Liver (tissue), 8 donors: ENCODE measurements at regions not wholly inside any gene's neighbourhood (a gene's known extent, or its start where the extent isn't known, plus 50 kb on each side); places are given as distances from the start of the nearest gene placed in this dataset.

Experiments used
- DNase-seq: peaks from one replicate; pipeline ENCODE4 v3.0.0-alpha.2; 2017; ENCODE audit warnings: low spot score
- H3K27ac ChIP-seq, 2 donors: one replicate each; pipeline ENCODE4 v1.7.0; 2013; ENCODE audit warnings: inconsistent platforms in 2 of 2, low read length in 2 of 2, control low read depth in 1 of 2, low read depth in 1 of 2, mild to moderate bottlenecking in 1 of 2
- H3K27me3 ChIP-seq, 4 donors: one replicate each; pipeline versions ENCODE4 v1.6.1 to v1.7.0; 2013; ENCODE audit warnings: low read length in 3 of 4, inconsistent platforms in 1 of 4, mild to moderate bottlenecking in 1 of 4, moderate library complexity in 1 of 4; ENCODE audit not compliant: control insufficient read depth in 4 of 4, insufficient read depth in 4 of 4
- H3K36me3 ChIP-seq, 4 donors: one replicate each; pipeline versions ENCODE4 v1.6.1 to v1.7.0; 2013; ENCODE audit warnings: low read length in 3 of 4, mild to moderate bottlenecking in 3 of 4, low read depth in 1 of 4, moderate library complexity in 1 of 4; ENCODE audit not compliant: control insufficient read depth in 4 of 4, insufficient read depth in 3 of 4
- H3K4me1 ChIP-seq, 4 donors: one replicate each; pipeline versions ENCODE4 v1.6.1 to v1.7.0; 2013; ENCODE audit warnings: low read length in 3 of 4, mild to moderate bottlenecking in 3 of 4, moderate library complexity in 1 of 4; ENCODE audit not compliant: control insufficient read depth in 4 of 4, insufficient read depth in 4 of 4
- H3K4me3 ChIP-seq, 3 donors: one replicate each; pipeline versions ENCODE4 v1.6.1 to v1.7.0; 2013; ENCODE audit warnings: low read length in 3 of 3, control low read depth in 1 of 3, low read depth in 1 of 3, mild to moderate bottlenecking in 1 of 3
- H3K9ac ChIP-seq, 2 donors: one replicate each; pipeline ENCODE4 v1.7.0; 2013; ENCODE audit warnings: low read length in 2 of 2, mild to moderate bottlenecking in 2 of 2, moderate library complexity in 2 of 2, control low read depth in 1 of 2, low read depth in 1 of 2
- H3K9me3 ChIP-seq, 4 donors: one replicate each; pipeline versions ENCODE4 v1.6.1 to v1.7.0; 2013; ENCODE audit warnings: low read length in 3 of 4; ENCODE audit not compliant: control insufficient read depth in 4 of 4
- EGR1 ChIP-seq, 2 donors: IDR thresholded peaks; 2 replicates each; pipeline ENCODE4 v1.6.1; 2016 to 2018; ENCODE audit warnings: antibody characterized with exemption in 2 of 2, low read depth in 2 of 2
- FOXA1 ChIP-seq: IDR thresholded peaks from 2 replicates; pipeline ENCODE4 v1.6.1; 2016; ENCODE audit warnings: antibody characterized with exemption
- FOXA2 ChIP-seq: IDR thresholded peaks from 2 replicates; pipeline ENCODE4 v1.6.1; 2016; ENCODE audit warnings: antibody characterized with exemption
- GABPA ChIP-seq, 2 donors: IDR thresholded peaks in 1 of 2; conservative IDR thresholded peaks in 1 of 2; 2 replicates each; pipeline ENCODE4 v1.6.1; 2016; ENCODE audit warnings: antibody characterized with exemption in 2 of 2, mild to moderate bottlenecking in 1 of 2, moderate library complexity in 1 of 2
- HNF4A ChIP-seq, 2 donors: conservative IDR thresholded peaks; 2 replicates each; pipeline ENCODE4 v1.6.1; 2016; ENCODE audit warnings: antibody characterized with exemption in 2 of 2, mild to moderate bottlenecking in 2 of 2
- HNF4G ChIP-seq: IDR thresholded peaks from 2 replicates; pipeline ENCODE4 v1.6.1; 2016; ENCODE audit warnings: antibody characterized with exemption
- JUND ChIP-seq, 2 donors: IDR thresholded peaks; 2 replicates each; pipeline ENCODE4 v1.6.1; 2016; ENCODE audit warnings: antibody characterized with exemption in 2 of 2
- NR2F2 ChIP-seq: IDR thresholded peaks from 2 replicates; pipeline ENCODE4 v1.6.1; 2016; ENCODE audit warnings: antibody characterized with exemption
- RAD21 ChIP-seq, 2 donors: IDR thresholded peaks; 2 replicates each; pipeline ENCODE4 v1.6.1; 2016; ENCODE audit warnings: antibody characterized with exemption in 2 of 2, mild to moderate bottlenecking in 2 of 2
- RXRA ChIP-seq, 2 donors: IDR thresholded peaks; 2 replicates each; pipeline ENCODE4 v1.6.1; 2017 to 2018; ENCODE audit warnings: antibody characterized with exemption in 2 of 2, mild to moderate bottlenecking in 1 of 2
- SP1 ChIP-seq: IDR thresholded peaks from 2 replicates; pipeline ENCODE4 v1.6.1; 2018; ENCODE audit warnings: antibody characterized with exemption, mild to moderate bottlenecking
- TAF1 ChIP-seq: conservative IDR thresholded peaks from 2 replicates; pipeline ENCODE4 v1.6.1; 2016; ENCODE audit warnings: antibody characterized with exemption, mild to moderate bottlenecking
- YY1 ChIP-seq: IDR thresholded peaks from 2 replicates; pipeline ENCODE4 v1.6.1; 2016; ENCODE audit warnings: antibody characterized with exemption, mild to moderate bottlenecking
- WGBS: extraction: QIAGEN DNeasy Blood & Tissue Kit; methylation state at CpG from one replicate; pipeline ENCODE4 v1.1.7; 2013; 5-methylcytosine and 5-hydroxymethylcytosine counted together
- TF ChIP-seq, protein P1 (sequence below): IDR thresholded peaks from 2 replicates; pipeline ENCODE4 v1.6.1; 2016; ENCODE audit warnings: antibody characterized with exemption
- TF ChIP-seq, protein P2 (sequence below): IDR thresholded peaks from 2 replicates; pipeline ENCODE4 v1.6.1; 2016; ENCODE audit warnings: antibody characterized with exemption, mild to moderate bottlenecking
- TF ChIP-seq, protein P3 (sequence below): IDR thresholded peaks from 2 replicates; pipeline ENCODE4 v1.6.1; 2016; ENCODE audit warnings: antibody characterized with exemption
- TF ChIP-seq, protein P4 (sequence below): fragments of 150-350 bp; IDR thresholded peaks from 2 replicates; pipeline ENCODE4 v1.5.1; 2017; ENCODE audit warnings: improper control_type of control experiment, low read depth, low read length; ENCODE audit not compliant: missing input control
- TF ChIP-seq, protein P5 (sequence below): IDR thresholded peaks from 2 replicates; pipeline ENCODE4 v1.6.1; 2016; ENCODE audit warnings: antibody characterized with exemption
- donor health status: healthy.
- donor health status: healthy.
- donor health status: healthy.
- donor health status: healthy.
- donor health status: healthy.

DNA sequence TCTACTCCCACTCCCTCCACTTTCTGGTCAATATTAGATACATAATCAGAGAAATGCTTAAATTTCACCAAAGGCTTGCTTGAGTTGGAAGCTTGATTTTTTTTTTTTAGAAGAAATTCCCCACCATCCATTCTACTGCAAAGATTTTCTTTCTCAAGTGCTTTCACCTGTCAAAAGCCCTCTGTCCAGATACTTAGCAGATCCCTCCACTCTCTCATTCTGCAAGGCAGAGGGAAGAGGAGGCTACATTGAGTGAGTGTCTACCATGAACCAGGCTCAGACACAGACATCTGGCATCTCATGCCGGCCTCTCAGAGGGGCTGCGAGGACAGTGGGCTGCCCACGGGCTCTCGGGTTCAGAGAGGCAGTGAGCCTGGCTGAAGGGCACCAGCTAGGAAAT lies 127.6 kb upstream of the GSC start:
- 74% methylated on average over 4 of the region's 4 CpGs for WGBS
- DNase-seq: no peak
- peaks cover 0 to 6% (median 2%) of the 10 kb centered on the region in 4 donors for H3K9me3 ChIP-seq
- no peaks in the 10 kb centered on the region for H3K27me3 ChIP-seq
- no peak for TF ChIP-seq HNF4G
- no peak for TF ChIP-seq GABPA (IDR thresholded peaks at IDR 0.05 in 1 of 2, conservative IDR thresholded peaks at IDR 0.05 in 1 of 2)
- TF ChIP-seq, protein P1, sequence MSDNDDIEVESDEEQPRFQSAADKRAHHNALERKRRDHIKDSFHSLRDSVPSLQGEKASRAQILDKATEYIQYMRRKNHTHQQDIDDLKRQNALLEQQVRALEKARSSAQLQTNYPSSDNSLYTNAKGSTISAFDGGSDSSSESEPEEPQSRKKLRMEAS: no peak
- TF ChIP-seq HNF4A (conservative IDR thresholded peaks at IDR 0.05): no peak
- no peak for TF ChIP-seq EGR1 (IDR thresholded peaks at IDR 0.05; ENCODE audit: low read depth in 2 of 2)
- TF ChIP-seq FOXA2: no peak
- TF ChIP-seq NR2F2: no peak
- no peak for TF ChIP-seq FOXA1
- TF ChIP-seq TAF1: no peak
- TF ChIP-seq JUND (IDR thresholded peaks at IDR 0.05): no peak
- TF ChIP-seq, protein P2, sequence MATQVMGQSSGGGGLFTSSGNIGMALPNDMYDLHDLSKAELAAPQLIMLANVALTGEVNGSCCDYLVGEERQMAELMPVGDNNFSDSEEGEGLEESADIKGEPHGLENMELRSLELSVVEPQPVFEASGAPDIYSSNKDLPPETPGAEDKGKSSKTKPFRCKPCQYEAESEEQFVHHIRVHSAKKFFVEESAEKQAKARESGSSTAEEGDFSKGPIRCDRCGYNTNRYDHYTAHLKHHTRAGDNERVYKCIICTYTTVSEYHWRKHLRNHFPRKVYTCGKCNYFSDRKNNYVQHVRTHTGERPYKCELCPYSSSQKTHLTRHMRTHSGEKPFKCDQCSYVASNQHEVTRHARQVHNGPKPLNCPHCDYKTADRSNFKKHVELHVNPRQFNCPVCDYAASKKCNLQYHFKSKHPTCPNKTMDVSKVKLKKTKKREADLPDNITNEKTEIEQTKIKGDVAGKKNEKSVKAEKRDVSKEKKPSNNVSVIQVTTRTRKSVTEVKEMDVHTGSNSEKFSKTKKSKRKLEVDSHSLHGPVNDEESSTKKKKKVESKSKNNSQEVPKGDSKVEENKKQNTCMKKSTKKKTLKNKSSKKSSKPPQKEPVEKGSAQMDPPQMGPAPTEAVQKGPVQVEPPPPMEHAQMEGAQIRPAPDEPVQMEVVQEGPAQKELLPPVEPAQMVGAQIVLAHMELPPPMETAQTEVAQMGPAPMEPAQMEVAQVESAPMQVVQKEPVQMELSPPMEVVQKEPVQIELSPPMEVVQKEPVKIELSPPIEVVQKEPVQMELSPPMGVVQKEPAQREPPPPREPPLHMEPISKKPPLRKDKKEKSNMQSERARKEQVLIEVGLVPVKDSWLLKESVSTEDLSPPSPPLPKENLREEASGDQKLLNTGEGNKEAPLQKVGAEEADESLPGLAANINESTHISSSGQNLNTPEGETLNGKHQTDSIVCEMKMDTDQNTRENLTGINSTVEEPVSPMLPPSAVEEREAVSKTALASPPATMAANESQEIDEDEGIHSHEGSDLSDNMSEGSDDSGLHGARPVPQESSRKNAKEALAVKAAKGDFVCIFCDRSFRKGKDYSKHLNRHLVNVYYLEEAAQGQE: no peak
- TF ChIP-seq RAD21 (IDR thresholded peaks at IDR 0.05): no peak
- TF ChIP-seq, protein P3, sequence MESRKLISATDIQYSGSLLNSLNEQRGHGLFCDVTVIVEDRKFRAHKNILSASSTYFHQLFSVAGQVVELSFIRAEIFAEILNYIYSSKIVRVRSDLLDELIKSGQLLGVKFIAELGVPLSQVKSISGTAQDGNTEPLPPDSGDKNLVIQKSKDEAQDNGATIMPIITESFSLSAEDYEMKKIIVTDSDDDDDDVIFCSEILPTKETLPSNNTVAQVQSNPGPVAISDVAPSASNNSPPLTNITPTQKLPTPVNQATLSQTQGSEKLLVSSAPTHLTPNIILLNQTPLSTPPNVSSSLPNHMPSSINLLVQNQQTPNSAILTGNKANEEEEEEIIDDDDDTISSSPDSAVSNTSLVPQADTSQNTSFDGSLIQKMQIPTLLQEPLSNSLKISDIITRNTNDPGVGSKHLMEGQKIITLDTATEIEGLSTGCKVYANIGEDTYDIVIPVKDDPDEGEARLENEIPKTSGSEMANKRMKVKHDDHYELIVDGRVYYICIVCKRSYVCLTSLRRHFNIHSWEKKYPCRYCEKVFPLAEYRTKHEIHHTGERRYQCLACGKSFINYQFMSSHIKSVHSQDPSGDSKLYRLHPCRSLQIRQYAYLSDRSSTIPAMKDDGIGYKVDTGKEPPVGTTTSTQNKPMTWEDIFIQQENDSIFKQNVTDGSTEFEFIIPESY: no peak
- TF ChIP-seq, protein P4, sequence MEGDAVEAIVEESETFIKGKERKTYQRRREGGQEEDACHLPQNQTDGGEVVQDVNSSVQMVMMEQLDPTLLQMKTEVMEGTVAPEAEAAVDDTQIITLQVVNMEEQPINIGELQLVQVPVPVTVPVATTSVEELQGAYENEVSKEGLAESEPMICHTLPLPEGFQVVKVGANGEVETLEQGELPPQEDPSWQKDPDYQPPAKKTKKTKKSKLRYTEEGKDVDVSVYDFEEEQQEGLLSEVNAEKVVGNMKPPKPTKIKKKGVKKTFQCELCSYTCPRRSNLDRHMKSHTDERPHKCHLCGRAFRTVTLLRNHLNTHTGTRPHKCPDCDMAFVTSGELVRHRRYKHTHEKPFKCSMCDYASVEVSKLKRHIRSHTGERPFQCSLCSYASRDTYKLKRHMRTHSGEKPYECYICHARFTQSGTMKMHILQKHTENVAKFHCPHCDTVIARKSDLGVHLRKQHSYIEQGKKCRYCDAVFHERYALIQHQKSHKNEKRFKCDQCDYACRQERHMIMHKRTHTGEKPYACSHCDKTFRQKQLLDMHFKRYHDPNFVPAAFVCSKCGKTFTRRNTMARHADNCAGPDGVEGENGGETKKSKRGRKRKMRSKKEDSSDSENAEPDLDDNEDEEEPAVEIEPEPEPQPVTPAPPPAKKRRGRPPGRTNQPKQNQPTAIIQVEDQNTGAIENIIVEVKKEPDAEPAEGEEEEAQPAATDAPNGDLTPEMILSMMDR: no peak
- no peak for TF ChIP-seq SP1
- TF ChIP-seq, protein P5, sequence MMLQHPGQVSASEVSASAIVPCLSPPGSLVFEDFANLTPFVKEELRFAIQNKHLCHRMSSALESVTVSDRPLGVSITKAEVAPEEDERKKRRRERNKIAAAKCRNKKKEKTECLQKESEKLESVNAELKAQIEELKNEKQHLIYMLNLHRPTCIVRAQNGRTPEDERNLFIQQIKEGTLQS: no peak
- no peak for TF ChIP-seq YY1
- no peak for TF ChIP-seq RXRA (IDR thresholded peaks at IDR 0.05)
- H3K36me3 ChIP-seq: no peaks in the 10 kb centered on the region
- no peak overlapping the region for H3K9ac ChIP-seq
- H3K4me1 ChIP-seq: no peaks in the 10 kb centered on the region
- no peak overlapping the region for H3K4me3 ChIP-seq
- H3K27ac ChIP-seq: no peak overlapping the region
